Cardiac septum (tissue), 1 donor: ENCODE measurements at regions not wholly inside any gene's neighbourhood (a gene's known extent, or its start where the extent isn't known, plus 50 kb on each side); places are given as distances from the start of the nearest gene placed in this dataset.
"Not testable (repeated sequence)": the region's sequence is repeated elsewhere in the genome, so short reads cannot be mapped to it uniquely, and the experiment has no call there.

Experiments
- DNase-seq: peaks from one replicate; pipeline ENCODE4 v3.0.0-alpha.2; 2020; ENCODE audit warnings: low spot score
- intact Hi-C: fragments of 100-400 bp; cut with DNase I; formaldehyde crosslinking; loops from one replicate; pipeline ENCODE4 v1.14.0; 2022
- donor health status: DM: no; HTN: no; CAD: no.

GRCh38 chr4:97104006-97104405 lies 1039.3 kb downstream of the STPG2 start:
- intact Hi-C loops: no loop called here
- DNase-seq: no peak

- no peak for DNase-seq
- intact Hi-C loops: no loop called here
Observed at GRCh38 chr4:97104666-97105065, 1038.6 kb downstream of the STPG2 start.

- DNase-seq: no peak
- intact Hi-C loops: no loop called here
Observed at GRCh38 chr4:97105347-97106099, 1037.8 kb downstream of the STPG2 start.

- no peak for DNase-seq
- intact Hi-C loops: no loop called here
Observed at GRCh38 chr4:97106161-97106560, 1037.1 kb downstream of the STPG2 start.

GRCh38 chr4:97110506-97110905 lies 1032.8 kb downstream of the STPG2 start:
- intact Hi-C loops: no loop called here

GRCh38 chr4:97116511-97116910 lies 1026.8 kb downstream of the STPG2 start:
- intact Hi-C loops: no loop called here

More at GRCh38 chr4:97110506-97110905, 1032.8 kb downstream of the STPG2 start:
- DNase-seq: no peak

GRCh38 chr4:97121493-97121892 lies 1021.8 kb downstream of the STPG2 start:
- intact Hi-C loops: no loop called here
- no peak for DNase-seq

More at GRCh38 chr4:97116511-97116910, 1026.8 kb downstream of the STPG2 start:
- no peak for DNase-seq

- intact Hi-C loops: no loop called here
- no peak for DNase-seq
Observed at GRCh38 chr4:97123573-97123972, 1019.7 kb downstream of the STPG2 start.

- no peak for DNase-seq
- intact Hi-C loops: no loop called here
Observed at GRCh38 chr4:97132435-97132834, 1010.8 kb downstream of the STPG2 start.

- no peak for DNase-seq
- intact Hi-C loops: no loop called here
Observed at GRCh38 chr4:97134456-97134855, 1008.8 kb downstream of the STPG2 start.

- DNase-seq: no peak
- intact Hi-C loops: no loop called here
Observed at GRCh38 chr4:97139791-97140190, 1003.5 kb downstream of the STPG2 start.

GRCh38 chr4:97140545-97140944 lies 1002.7 kb downstream of the STPG2 start:
- no peak for DNase-seq
- intact Hi-C loops: no loop called here

GRCh38 chr4:97141332-97141731 lies 1001.9 kb downstream of the STPG2 start:
- intact Hi-C loops, DNase-seq: not testable (repeated sequence)

- DNase-seq: no peak
- intact Hi-C loops: no loop called here
Observed at GRCh38 chr4:97142410-97142809, 1000.9 kb downstream of the STPG2 start.

- intact Hi-C loops: no loop called here
Observed at GRCh38 chr4:97142893-97143292, 1000.4 kb downstream of the STPG2 start.

GRCh38 chr4:97144199-97144598 lies 999.1 kb downstream of the STPG2 start:
- intact Hi-C loops: no loop called here

More at GRCh38 chr4:97142893-97143292, 1000.4 kb downstream of the STPG2 start:
- DNase-seq: no peak

GRCh38 chr4:97150966-97151365 lies 992.3 kb downstream of the STPG2 start:
- no peak for DNase-seq
- intact Hi-C loops: no loop called here

More at GRCh38 chr4:97144199-97144598, 999.1 kb downstream of the STPG2 start:
- DNase-seq: no peak

- DNase-seq: no peak
- intact Hi-C loops: no loop called here
Observed at GRCh38 chr4:97152149-97152548, 991.1 kb downstream of the STPG2 start.

- intact Hi-C loops: no loop called here
- no peak for DNase-seq
Observed at GRCh38 chr4:97153042-97153441, 990.2 kb downstream of the STPG2 start.

- intact Hi-C loops: no loop called here
- no peak for DNase-seq
Observed at GRCh38 chr4:97159625-97160024, 983.7 kb downstream of the STPG2 start.

GRCh38 chr4:97185233-97185632 lies 958.0 kb downstream of the STPG2 start:
- DNase-seq: no peak
- intact Hi-C loops: no loop called here

GRCh38 chr4:97197106-97197505 lies 946.2 kb downstream of the STPG2 start:
- DNase-seq: no peak
- intact Hi-C loops: no loop called here
